ENCODE measurements at regions not wholly inside any gene's neighbourhood (a gene's known extent, or its start where the extent isn't known, plus 50 kb on each side); places are given as distances from the start of the nearest gene placed in this dataset.

- Histone ChIP-seq H3K9me2 (ENCODE audit: insufficient read depth, low read length) (no peaks in the 10 kb centered on the region), H3K9ac (ENCODE audit: low read length) (no peak overlapping the region), H3K27me3 (ENCODE audit: insufficient read depth, low read depth, low read length) (no peaks in the 10 kb centered on the region), H3K36me3 (ENCODE audit: insufficient read depth, low read length) (no peaks in the 10 kb centered on the region), H3K9me3 (ENCODE audit: low read length) (no peaks in the 10 kb centered on the region), H3F3A (ENCODE audit: insufficient read depth, low read length, poor library complexity, severe bottlenecking) (no peaks in the 10 kb centered on the region), H2AFZ (ENCODE audit: low read depth, low read length) (no peak overlapping the region), H3K79me2 (replicated peaks; ENCODE audit: insufficient read depth, low read length) (no peaks in the 10 kb centered on the region), H3K27ac (ENCODE audit: low read length) (no peak overlapping the region), H3K4me2 (ENCODE audit: low read length) (no peak overlapping the region), H3K4me3 (ENCODE audit: low read length) (no peak overlapping the region), H4K20me1 (ENCODE audit: insufficient read depth) (no peaks in the 10 kb centered on the region)
- TF ChIP-seq POLR2AphosphoS5 (IDR thresholded peaks at IDR 0.05): no peak
- no peak for TF ChIP-seq TAF1 (IDR thresholded peaks at IDR 0.05; ENCODE audit: low read depth)
- TF ChIP-seq, protein P1, sequence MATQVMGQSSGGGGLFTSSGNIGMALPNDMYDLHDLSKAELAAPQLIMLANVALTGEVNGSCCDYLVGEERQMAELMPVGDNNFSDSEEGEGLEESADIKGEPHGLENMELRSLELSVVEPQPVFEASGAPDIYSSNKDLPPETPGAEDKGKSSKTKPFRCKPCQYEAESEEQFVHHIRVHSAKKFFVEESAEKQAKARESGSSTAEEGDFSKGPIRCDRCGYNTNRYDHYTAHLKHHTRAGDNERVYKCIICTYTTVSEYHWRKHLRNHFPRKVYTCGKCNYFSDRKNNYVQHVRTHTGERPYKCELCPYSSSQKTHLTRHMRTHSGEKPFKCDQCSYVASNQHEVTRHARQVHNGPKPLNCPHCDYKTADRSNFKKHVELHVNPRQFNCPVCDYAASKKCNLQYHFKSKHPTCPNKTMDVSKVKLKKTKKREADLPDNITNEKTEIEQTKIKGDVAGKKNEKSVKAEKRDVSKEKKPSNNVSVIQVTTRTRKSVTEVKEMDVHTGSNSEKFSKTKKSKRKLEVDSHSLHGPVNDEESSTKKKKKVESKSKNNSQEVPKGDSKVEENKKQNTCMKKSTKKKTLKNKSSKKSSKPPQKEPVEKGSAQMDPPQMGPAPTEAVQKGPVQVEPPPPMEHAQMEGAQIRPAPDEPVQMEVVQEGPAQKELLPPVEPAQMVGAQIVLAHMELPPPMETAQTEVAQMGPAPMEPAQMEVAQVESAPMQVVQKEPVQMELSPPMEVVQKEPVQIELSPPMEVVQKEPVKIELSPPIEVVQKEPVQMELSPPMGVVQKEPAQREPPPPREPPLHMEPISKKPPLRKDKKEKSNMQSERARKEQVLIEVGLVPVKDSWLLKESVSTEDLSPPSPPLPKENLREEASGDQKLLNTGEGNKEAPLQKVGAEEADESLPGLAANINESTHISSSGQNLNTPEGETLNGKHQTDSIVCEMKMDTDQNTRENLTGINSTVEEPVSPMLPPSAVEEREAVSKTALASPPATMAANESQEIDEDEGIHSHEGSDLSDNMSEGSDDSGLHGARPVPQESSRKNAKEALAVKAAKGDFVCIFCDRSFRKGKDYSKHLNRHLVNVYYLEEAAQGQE (IDR thresholded peaks at IDR 0.05; ENCODE audit: borderline replicate concordance): no peak
- TF ChIP-seq EZH2 (IDR thresholded peaks at IDR 0.05; ENCODE audit: borderline replicate concordance, insufficient read depth, low read length, poor library complexity, severe bottlenecking): no peak
- TF ChIP-seq, protein P2, sequence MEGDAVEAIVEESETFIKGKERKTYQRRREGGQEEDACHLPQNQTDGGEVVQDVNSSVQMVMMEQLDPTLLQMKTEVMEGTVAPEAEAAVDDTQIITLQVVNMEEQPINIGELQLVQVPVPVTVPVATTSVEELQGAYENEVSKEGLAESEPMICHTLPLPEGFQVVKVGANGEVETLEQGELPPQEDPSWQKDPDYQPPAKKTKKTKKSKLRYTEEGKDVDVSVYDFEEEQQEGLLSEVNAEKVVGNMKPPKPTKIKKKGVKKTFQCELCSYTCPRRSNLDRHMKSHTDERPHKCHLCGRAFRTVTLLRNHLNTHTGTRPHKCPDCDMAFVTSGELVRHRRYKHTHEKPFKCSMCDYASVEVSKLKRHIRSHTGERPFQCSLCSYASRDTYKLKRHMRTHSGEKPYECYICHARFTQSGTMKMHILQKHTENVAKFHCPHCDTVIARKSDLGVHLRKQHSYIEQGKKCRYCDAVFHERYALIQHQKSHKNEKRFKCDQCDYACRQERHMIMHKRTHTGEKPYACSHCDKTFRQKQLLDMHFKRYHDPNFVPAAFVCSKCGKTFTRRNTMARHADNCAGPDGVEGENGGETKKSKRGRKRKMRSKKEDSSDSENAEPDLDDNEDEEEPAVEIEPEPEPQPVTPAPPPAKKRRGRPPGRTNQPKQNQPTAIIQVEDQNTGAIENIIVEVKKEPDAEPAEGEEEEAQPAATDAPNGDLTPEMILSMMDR (IDR thresholded peaks at IDR 0.05; ENCODE audit: poor library complexity, severe bottlenecking): no peak
These were observed 1529.0 kb downstream of the CDH11 start for GRCh38 chr16:63592852-63593251.

DNA sequence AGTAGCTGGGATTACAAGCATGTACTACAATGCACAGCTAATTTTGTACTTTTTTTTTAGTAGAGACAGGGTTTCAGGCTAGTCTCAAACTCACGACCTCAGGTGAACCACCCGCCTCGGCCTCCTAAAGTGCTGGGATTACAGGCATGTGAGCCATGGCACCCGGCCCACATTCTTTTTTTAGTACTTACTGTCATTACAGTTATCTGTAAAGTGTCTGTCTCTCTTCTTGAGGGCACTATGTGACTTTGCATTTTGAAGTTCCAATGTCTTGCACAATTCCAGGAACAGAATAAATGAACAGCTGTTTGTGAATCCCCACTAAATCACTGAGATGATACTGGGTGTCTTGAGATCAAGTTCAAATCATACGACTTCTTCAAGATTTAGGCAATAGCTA lies 1540.3 kb downstream of the CDH11 start:
- Histone ChIP-seq H3K9me3 (ENCODE audit: low read length) (no peaks in the 10 kb centered on the region), H3K79me2 (replicated peaks; ENCODE audit: insufficient read depth, low read length) (no peaks in the 10 kb centered on the region), H3K4me3 (ENCODE audit: low read length) (no peak overlapping the region), H3K9me2 (ENCODE audit: insufficient read depth, low read length) (no peaks in the 10 kb centered on the region), H3F3A (ENCODE audit: insufficient read depth, low read length, poor library complexity, severe bottlenecking) (no peaks in the 10 kb centered on the region), H3K4me2 (ENCODE audit: low read length) (no peak overlapping the region), H3K9ac (ENCODE audit: low read length) (no peak overlapping the region), H3K36me3 (ENCODE audit: insufficient read depth, low read length) (no peaks in the 10 kb centered on the region), H3K27ac (ENCODE audit: low read length) (no peak overlapping the region), H3K27me3 (ENCODE audit: insufficient read depth, low read depth, low read length) (no peaks in the 10 kb centered on the region), H4K20me1 (ENCODE audit: insufficient read depth) (no peaks in the 10 kb centered on the region), H2AFZ (ENCODE audit: low read depth, low read length) (no peak overlapping the region)
- TF ChIP-seq MXI1 (conservative IDR thresholded peaks at IDR 0.05; ENCODE audit: poor library complexity, severe bottlenecking): no peak
- TF ChIP-seq RAD21 (conservative IDR thresholded peaks at IDR 0.05): no peak
- no peak for TF ChIP-seq EP300 (conservative IDR thresholded peaks at IDR 0.05; ENCODE audit: poor library complexity, severe bottlenecking)
- TF ChIP-seq EZH2 (IDR thresholded peaks at IDR 0.05; ENCODE audit: borderline replicate concordance, insufficient read depth, low read length, poor library complexity, severe bottlenecking): no peak
- TF ChIP-seq SMC3 (conservative IDR thresholded peaks at IDR 0.05; ENCODE audit: poor library complexity): no peak
- TF ChIP-seq POLR2AphosphoS5 (IDR thresholded peaks at IDR 0.05): no peak
- no peak for TF ChIP-seq TAF1 (IDR thresholded peaks at IDR 0.05; ENCODE audit: low read depth)
- TF ChIP-seq, protein P2 (IDR thresholded peaks at IDR 0.05; ENCODE audit: poor library complexity, severe bottlenecking): no peak
- TF ChIP-seq, protein P1 (IDR thresholded peaks at IDR 0.05; ENCODE audit: borderline replicate concordance): no peak
